ENCODE measurements at regions not wholly inside any gene's neighbourhood (a gene's known extent, or its start where the extent isn't known, plus 50 kb on each side); places are given as distances from the start of the nearest gene placed in this dataset.

GRCh38 chrX:20362268-20363267 is 95.9 kb upstream of the RPS6KA3 start:
- no peak overlapping the region for H2AFZ ChIP-seq (ENCODE audit: low read length)

GRCh38 chrX:20361890-20362262 is 95.2 kb upstream of the RPS6KA3 start:
- Histone ChIP-seq H3K9ac (ENCODE audit: low read depth, low read length, poor library complexity, severe bottlenecking) (no peak overlapping the region), H3K4me1 (ENCODE audit: insufficient read depth, low read length, poor library complexity, severe bottlenecking) (no peaks in the 10 kb centered on the region), H3K36me3 (ENCODE audit: insufficient read depth, low read length) (no peaks in the 10 kb centered on the region), H3K9me2 (replicated peaks; ENCODE audit: low read depth, low read length) (no peaks in the 10 kb centered on the region), H3K4me2 (ENCODE audit: low read depth, low read length, poor library complexity, severe bottlenecking) (no peak overlapping the region), H3K9me3 (ENCODE audit: insufficient read depth, low read depth, low read length) (no peaks in the 10 kb centered on the region), H2AFZ (ENCODE audit: low read length) (no peak overlapping the region), H3K27me3 (ENCODE audit: insufficient read depth, low read length, poor library complexity, severe bottlenecking) (no peaks in the 10 kb centered on the region), H4K20me1 (ENCODE audit: insufficient read depth, low read length, poor library complexity, severe bottlenecking) (no peaks in the 10 kb centered on the region), H3F3A (ENCODE audit: low read depth) (no peaks in the 10 kb centered on the region), H3K4me3 (ENCODE audit: low read length, poor library complexity, severe bottlenecking) (no peak overlapping the region), H3K79me2 (ENCODE audit: insufficient read depth, low read length) (no peaks in the 10 kb centered on the region)
- TF ChIP-seq, protein P1, sequence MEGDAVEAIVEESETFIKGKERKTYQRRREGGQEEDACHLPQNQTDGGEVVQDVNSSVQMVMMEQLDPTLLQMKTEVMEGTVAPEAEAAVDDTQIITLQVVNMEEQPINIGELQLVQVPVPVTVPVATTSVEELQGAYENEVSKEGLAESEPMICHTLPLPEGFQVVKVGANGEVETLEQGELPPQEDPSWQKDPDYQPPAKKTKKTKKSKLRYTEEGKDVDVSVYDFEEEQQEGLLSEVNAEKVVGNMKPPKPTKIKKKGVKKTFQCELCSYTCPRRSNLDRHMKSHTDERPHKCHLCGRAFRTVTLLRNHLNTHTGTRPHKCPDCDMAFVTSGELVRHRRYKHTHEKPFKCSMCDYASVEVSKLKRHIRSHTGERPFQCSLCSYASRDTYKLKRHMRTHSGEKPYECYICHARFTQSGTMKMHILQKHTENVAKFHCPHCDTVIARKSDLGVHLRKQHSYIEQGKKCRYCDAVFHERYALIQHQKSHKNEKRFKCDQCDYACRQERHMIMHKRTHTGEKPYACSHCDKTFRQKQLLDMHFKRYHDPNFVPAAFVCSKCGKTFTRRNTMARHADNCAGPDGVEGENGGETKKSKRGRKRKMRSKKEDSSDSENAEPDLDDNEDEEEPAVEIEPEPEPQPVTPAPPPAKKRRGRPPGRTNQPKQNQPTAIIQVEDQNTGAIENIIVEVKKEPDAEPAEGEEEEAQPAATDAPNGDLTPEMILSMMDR (conservative IDR thresholded peaks at IDR 0.05; ENCODE audit: low read length): no peak
- no peak for TF ChIP-seq EZH2phosphoT487 (IDR thresholded peaks at IDR 0.05; ENCODE audit: borderline replicate concordance)

More at GRCh38 chrX:20362268-20363267, 95.9 kb upstream of the RPS6KA3 start:
- no peak overlapping the region for H3K4me2 ChIP-seq (ENCODE audit: low read depth, low read length, poor library complexity, severe bottlenecking)
- no peaks in the 10 kb centered on the region for H3K79me2 ChIP-seq (ENCODE audit: insufficient read depth, low read length)
- no peaks in the 10 kb centered on the region for H3K4me1 ChIP-seq (ENCODE audit: insufficient read depth, low read length, poor library complexity, severe bottlenecking)
- H3K27me3 ChIP-seq (ENCODE audit: insufficient read depth, low read length, poor library complexity, severe bottlenecking): no peaks in the 10 kb centered on the region
- H4K20me1 ChIP-seq (ENCODE audit: insufficient read depth, low read length, poor library complexity, severe bottlenecking): no peaks in the 10 kb centered on the region
- no peaks in the 10 kb centered on the region for H3K9me3 ChIP-seq (ENCODE audit: insufficient read depth, low read depth, low read length)
- H3K4me3 ChIP-seq (ENCODE audit: low read length, poor library complexity, severe bottlenecking): no peak overlapping the region
- TF ChIP-seq, protein P1 (conservative IDR thresholded peaks at IDR 0.05; ENCODE audit: low read length): no peak
- TF ChIP-seq EZH2phosphoT487 (IDR thresholded peaks at IDR 0.05; ENCODE audit: borderline replicate concordance): no peak
- H3K9ac ChIP-seq (ENCODE audit: low read depth, low read length, poor library complexity, severe bottlenecking): no peak overlapping the region
- no peaks in the 10 kb centered on the region for H3K9me2 ChIP-seq (replicated peaks; ENCODE audit: low read depth, low read length)
- H3K36me3 ChIP-seq (ENCODE audit: insufficient read depth, low read length): no peaks in the 10 kb centered on the region
- no peaks in the 10 kb centered on the region for H3F3A ChIP-seq (ENCODE audit: low read depth)

DNA sequence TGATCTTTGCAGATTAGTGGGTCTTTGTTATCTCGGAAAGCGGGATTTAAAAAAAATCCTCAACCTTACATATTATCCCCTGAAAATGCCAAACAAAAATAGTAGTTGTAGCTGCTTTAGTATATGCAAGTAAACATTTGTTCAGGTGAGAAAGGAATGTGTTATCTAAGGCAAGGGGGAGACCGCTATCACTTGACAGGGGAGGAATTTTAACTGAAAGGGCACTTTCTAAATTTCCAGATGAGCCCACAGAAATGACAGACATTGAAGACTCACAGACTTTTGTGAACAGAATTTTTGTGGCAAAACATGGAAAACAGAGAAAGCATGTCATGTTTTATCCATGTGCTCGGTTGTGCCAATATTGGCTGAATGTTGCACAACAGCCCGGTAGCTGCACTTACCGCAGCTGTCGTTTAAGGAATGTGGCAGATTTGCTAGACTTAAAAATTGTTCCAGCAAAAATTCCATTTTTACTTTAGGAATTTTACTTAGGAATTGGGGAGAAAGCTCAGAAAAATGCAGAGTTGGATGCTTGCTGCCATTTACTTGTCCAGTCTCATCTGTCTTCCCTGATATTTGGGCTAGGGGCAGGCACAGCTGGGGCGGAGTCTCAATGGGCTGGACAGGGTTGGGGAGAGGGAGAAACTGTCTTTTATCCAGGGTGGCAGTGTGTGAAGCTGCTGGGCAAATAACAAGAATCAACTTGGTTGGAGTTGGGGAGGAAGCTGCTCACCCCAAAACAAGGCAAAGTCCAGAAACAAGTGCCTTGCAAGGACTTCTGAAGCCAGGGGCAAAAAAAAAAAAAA is 94.6 kb upstream of the RPS6KA3 start:
- Histone ChIP-seq H3K9ac (ENCODE audit: low read depth, low read length, poor library complexity, severe bottlenecking) (no peak overlapping the region), H3K9me2 (replicated peaks; ENCODE audit: low read depth, low read length) (no peaks in the 10 kb centered on the region), H2AFZ (ENCODE audit: low read length) (no peak overlapping the region), H4K20me1 (ENCODE audit: insufficient read depth, low read length, poor library complexity, severe bottlenecking) (no peaks in the 10 kb centered on the region), H3K4me2 (ENCODE audit: low read depth, low read length, poor library complexity, severe bottlenecking) (no peak overlapping the region), H3K4me3 (ENCODE audit: low read length, poor library complexity, severe bottlenecking) (no peak overlapping the region), H3K4me1 (ENCODE audit: insufficient read depth, low read length, poor library complexity, severe bottlenecking) (no peaks in the 10 kb centered on the region), H3K79me2 (ENCODE audit: insufficient read depth, low read length) (no peaks in the 10 kb centered on the region), H3K9me3 (ENCODE audit: insufficient read depth, low read depth, low read length) (no peaks in the 10 kb centered on the region), H3K36me3 (ENCODE audit: insufficient read depth, low read length) (no peaks in the 10 kb centered on the region), H3F3A (ENCODE audit: low read depth) (no peaks in the 10 kb centered on the region), H3K27me3 (ENCODE audit: insufficient read depth, low read length, poor library complexity, severe bottlenecking) (no peaks in the 10 kb centered on the region)
- no peak for TF ChIP-seq EZH2phosphoT487 (IDR thresholded peaks at IDR 0.05; ENCODE audit: borderline replicate concordance)
- TF ChIP-seq, protein P1 (conservative IDR thresholded peaks at IDR 0.05; ENCODE audit: low read length): no peak
